ENCODE measurements at regions not wholly inside any gene's neighbourhood (a gene's known extent, or its start where the extent isn't known, plus 50 kb on each side); places are given as distances from the start of the nearest gene placed in this dataset.

DNA sequence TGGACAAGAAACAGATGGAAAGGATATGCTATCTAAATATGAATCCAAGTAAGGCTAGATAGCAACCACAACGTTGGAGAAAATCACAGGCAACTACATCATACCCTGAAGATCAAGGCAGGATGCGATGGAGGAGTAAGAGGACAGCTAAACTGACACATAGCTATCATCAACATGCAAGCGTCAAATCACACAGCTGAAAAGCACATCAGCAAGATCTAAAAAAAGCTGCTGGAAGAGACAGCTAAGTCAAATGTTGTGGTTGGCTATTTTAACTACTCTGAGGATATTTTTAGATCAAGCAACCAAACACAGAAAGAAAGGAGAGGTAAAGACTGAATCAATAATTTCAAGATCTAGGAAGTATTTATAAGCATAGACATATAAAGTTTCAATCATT is 466.9 kb downstream of the BRD1 start (continued):
- no peak for TF ChIP-seq ARNTL (CRISPR knock-in tag; IDR thresholded peaks at IDR 0.05; ENCODE audit: borderline replicate concordance, low read depth)
- TF ChIP-seq ZNF8 (CRISPR knock-in tag; IDR thresholded peaks at IDR 0.05): no peak

DNA sequence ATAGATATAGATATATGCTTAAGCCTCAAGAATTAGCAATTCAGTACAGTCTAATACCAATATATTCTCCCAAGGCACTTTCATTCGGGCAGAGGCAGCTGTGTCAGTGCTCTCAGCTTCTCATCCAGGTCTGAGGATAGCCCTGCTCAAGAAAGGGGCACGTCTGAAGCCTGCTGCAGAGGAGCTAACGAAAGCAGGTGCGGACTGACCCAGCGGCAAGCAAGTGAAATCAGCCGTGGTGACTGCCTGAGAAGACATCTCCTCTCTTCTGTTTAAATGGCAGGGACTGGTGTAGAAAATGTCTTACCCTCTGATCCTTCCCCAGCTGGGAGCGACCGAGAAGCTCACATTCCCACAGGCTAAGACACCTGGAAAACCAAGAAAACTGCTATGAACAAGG is 468.6 kb downstream of the BRD1 start:
- ATAC-seq: no peak
- TF ChIP-seq GLIS3 (CRISPR knock-in tag; IDR thresholded peaks at IDR 0.05) (no peak), TOX (CRISPR knock-in tag; IDR thresholded peaks at IDR 0.05; ENCODE audit: borderline replicate concordance) (no peak), ZNF70 (CRISPR knock-in tag; IDR thresholded peaks at IDR 0.05) (no peak), ZFP3 (CRISPR knock-in tag; IDR thresholded peaks at IDR 0.05) (no peak), RARB (CRISPR knock-in tag; IDR thresholded peaks at IDR 0.05) (no peak), BACH2 (CRISPR knock-in tag; IDR thresholded peaks at IDR 0.05; ENCODE audit: borderline replicate concordance) (no peak), CSDC2 (CRISPR knock-in tag; IDR thresholded peaks at IDR 0.05) (no peak), SNAI2 (CRISPR knock-in tag; IDR thresholded peaks at IDR 0.05) (no peak), ARNTL (CRISPR knock-in tag; IDR thresholded peaks at IDR 0.05; ENCODE audit: borderline replicate concordance, low read depth) (no peak)
- TF ChIP-seq, protein P1, sequence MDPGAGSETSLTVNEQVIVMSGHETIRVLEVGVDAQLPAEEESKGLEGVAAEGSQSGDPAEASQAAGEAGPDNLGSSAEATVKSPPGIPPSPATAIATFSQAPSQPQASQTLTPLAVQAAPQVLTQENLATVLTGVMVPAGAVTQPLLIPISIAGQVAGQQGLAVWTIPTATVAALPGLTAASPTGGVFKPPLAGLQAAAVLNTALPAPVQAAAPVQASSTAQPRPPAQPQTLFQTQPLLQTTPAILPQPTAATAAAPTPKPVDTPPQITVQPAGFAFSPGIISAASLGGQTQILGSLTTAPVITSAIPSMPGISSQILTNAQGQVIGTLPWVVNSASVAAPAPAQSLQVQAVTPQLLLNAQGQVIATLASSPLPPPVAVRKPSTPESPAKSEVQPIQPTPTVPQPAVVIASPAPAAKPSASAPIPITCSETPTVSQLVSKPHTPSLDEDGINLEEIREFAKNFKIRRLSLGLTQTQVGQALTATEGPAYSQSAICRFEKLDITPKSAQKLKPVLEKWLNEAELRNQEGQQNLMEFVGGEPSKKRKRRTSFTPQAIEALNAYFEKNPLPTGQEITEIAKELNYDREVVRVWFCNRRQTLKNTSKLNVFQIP (CRISPR knock-in tag; IDR thresholded peaks at IDR 0.05; ENCODE audit: borderline replicate concordance, low read depth): no peak
- TF ChIP-seq, protein P2, sequence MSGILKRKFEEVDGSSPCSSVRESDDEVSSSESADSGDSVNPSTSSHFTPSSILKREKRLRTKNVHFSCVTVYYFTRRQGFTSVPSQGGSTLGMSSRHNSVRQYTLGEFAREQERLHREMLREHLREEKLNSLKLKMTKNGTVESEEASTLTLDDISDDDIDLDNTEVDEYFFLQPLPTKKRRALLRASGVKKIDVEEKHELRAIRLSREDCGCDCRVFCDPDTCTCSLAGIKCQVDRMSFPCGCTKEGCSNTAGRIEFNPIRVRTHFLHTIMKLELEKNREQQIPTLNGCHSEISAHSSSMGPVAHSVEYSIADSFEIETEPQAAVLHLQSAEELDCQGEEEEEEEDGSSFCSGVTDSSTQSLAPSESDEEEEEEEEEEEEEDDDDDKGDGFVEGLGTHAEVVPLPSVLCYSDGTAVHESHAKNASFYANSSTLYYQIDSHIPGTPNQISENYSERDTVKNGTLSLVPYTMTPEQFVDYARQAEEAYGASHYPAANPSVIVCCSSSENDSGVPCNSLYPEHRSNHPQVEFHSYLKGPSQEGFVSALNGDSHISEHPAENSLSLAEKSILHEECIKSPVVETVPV (CRISPR knock-in tag; IDR thresholded peaks at IDR 0.05): no peak

DNA sequence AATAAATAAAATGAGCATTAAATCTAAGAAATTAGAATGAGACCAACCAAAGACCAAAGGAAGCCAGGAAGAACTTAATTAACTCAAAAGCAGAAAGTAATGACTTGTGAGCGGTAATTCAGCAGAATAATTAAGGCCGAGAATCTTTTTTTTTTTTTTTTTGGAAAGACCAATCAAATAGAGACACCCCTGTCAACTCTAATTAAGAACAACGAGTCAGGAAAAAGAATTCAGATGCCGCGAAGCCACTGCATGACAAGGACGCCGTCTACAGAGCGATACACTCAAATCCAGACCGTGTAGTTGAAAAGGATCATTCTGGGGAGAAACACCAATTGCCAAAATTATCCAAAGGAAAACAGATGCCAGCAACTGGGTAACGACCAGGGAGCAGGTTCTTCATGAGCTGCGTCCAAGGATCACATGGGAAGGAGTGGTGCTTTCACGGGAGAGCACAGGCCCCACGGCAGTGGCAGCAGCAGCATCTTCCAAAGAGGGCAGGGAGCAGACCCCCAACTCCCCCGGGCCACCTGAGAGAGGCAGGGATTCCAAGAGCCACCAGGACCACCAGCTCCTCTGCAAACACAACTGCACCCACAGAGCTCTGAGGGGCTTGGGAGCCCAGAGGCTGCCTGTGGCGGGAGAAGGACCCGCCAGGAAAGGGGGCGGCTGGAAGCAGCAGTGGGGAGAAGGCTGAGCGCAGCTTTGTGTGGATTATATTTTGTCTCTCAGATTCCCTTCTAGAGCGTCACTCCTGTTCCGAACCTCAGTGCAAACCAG is 469.8 kb downstream of the BRD1 start:
- no peak for ATAC-seq
- TF ChIP-seq ARNTL (CRISPR knock-in tag; IDR thresholded peaks at IDR 0.05; ENCODE audit: borderline replicate concordance, low read depth): no peak
- no peak for TF ChIP-seq TCF4 (CRISPR knock-in tag; IDR thresholded peaks at IDR 0.05; ENCODE audit: borderline replicate concordance)
- TF ChIP-seq, protein P3, sequence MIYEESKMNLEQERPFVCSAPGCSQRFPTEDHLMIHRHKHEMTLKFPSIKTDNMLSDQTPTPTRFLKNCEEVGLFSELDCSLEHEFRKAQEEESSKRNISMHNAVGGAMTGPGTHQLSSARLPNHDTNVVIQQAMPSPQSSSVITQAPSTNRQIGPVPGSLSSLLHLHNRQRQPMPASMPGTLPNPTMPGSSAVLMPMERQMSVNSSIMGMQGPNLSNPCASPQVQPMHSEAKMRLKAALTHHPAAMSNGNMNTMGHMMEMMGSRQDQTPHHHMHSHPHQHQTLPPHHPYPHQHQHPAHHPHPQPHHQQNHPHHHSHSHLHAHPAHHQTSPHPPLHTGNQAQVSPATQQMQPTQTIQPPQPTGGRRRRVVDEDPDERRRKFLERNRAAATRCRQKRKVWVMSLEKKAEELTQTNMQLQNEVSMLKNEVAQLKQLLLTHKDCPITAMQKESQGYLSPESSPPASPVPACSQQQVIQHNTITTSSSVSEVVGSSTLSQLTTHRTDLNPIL (CRISPR knock-in tag; IDR thresholded peaks at IDR 0.05; ENCODE audit: low read depth): no peak
- TF ChIP-seq, protein P1 (CRISPR knock-in tag; IDR thresholded peaks at IDR 0.05; ENCODE audit: borderline replicate concordance, low read depth): no peak
- no peak for TF ChIP-seq SNAI2 (CRISPR knock-in tag; IDR thresholded peaks at IDR 0.05)
- no peak for TF ChIP-seq ZNF70 (CRISPR knock-in tag; IDR thresholded peaks at IDR 0.05)

DNA sequence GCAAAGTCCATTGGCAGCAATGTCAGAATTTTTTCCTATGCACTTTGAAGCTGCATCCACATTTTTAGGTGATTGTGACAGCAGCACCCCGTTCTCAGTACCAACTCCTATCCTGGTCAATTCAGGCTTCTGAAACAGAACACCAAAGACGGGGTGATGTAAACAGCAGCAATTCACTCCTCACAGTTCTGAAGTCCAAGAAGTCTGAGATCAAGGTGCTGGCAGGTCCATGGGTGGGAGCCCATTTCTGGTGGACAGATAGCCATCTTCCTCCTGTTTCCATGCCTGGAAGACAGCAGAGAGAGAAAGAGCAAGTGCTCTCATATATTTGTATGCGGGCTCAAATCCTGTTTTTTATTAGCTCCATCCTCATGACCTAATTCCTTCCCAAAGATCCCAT is 471.2 kb downstream of the BRD1 start:
- ATAC-seq: no peak
- TF ChIP-seq BACH2 (CRISPR knock-in tag; IDR thresholded peaks at IDR 0.05; ENCODE audit: borderline replicate concordance) (no peak), PPARA (CRISPR knock-in tag; IDR thresholded peaks at IDR 0.05; ENCODE audit: borderline replicate concordance) (no peak), OSR1 (CRISPR knock-in tag; IDR thresholded peaks at IDR 0.05) (no peak), ESRRG (CRISPR knock-in tag; IDR thresholded peaks at IDR 0.05) (no peak), ZNF8 (CRISPR knock-in tag; IDR thresholded peaks at IDR 0.05) (no peak), ZFP3 (CRISPR knock-in tag; IDR thresholded peaks at IDR 0.05) (no peak), ZC3H10 (CRISPR knock-in tag; IDR thresholded peaks at IDR 0.05) (no peak), GLIS3 (CRISPR knock-in tag; IDR thresholded peaks at IDR 0.05) (no peak), CSDC2 (CRISPR knock-in tag; IDR thresholded peaks at IDR 0.05) (no peak)
- TF ChIP-seq, protein P3 (CRISPR knock-in tag; IDR thresholded peaks at IDR 0.05; ENCODE audit: low read depth): no peak
- TF ChIP-seq, protein P4, sequence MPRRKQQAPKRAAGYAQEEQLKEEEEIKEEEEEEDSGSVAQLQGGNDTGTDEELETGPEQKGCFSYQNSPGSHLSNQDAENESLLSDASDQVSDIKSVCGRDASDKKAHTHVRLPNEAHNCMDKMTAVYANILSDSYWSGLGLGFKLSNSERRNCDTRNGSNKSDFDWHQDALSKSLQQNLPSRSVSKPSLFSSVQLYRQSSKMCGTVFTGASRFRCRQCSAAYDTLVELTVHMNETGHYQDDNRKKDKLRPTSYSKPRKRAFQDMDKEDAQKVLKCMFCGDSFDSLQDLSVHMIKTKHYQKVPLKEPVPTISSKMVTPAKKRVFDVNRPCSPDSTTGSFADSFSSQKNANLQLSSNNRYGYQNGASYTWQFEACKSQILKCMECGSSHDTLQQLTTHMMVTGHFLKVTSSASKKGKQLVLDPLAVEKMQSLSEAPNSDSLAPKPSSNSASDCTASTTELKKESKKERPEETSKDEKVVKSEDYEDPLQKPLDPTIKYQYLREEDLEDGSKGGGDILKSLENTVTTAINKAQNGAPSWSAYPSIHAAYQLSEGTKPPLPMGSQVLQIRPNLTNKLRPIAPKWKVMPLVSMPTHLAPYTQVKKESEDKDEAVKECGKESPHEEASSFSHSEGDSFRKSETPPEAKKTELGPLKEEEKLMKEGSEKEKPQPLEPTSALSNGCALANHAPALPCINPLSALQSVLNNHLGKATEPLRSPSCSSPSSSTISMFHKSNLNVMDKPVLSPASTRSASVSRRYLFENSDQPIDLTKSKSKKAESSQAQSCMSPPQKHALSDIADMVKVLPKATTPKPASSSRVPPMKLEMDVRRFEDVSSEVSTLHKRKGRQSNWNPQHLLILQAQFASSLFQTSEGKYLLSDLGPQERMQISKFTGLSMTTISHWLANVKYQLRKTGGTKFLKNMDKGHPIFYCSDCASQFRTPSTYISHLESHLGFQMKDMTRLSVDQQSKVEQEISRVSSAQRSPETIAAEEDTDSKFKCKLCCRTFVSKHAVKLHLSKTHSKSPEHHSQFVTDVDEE (CRISPR knock-in tag; IDR thresholded peaks at IDR 0.05): no peak
- TF ChIP-seq, protein P2 (CRISPR knock-in tag; IDR thresholded peaks at IDR 0.05): no peak

All from SK-N-SH treated with all-trans-retinoic acid at 6 μM for 48 hours (cell line).